ENCODE measurements at regions not wholly inside any gene's neighbourhood (a gene's known extent, or its start where the extent isn't known, plus 50 kb on each side); places are given as distances from the start of the nearest gene placed in this dataset.

- H3K4me3 ChIP-seq = no peak overlapping the region
- no peak for TF ChIP-seq CTCF (IDR thresholded peaks at IDR 0.05)
Observed at GRCh38 chr18:40678318-40678717, 1276.7 kb upstream of the PIK3C3 start.

GRCh38 chr18:40676668-40677067 is 1278.4 kb upstream of the PIK3C3 start:
- ATAC-seq (ENCODE audit: insufficient number of reproducible peaks, low FRiP score, low read depth) (no peak), DNase-seq (ENCODE audit: low spot score) (no peak)
- Histone ChIP-seq H3K4me3 (no peak overlapping the region), H3K4me1 (ENCODE audit: control insufficient read depth in 1 of 2, low read depth in 2 of 2) (no peaks in the 10 kb centered on the region), H3K27me3 (replicated peaks; ENCODE audit: insufficient read depth) (no peaks in the 10 kb centered on the region), H3K36me3 (no peaks in the 10 kb centered on the region), H3K9me3 (no peaks in the 10 kb centered on the region), H3K27ac (no peak overlapping the region)
- TF ChIP-seq CTCF (IDR thresholded peaks at IDR 0.05) = no peak

More at GRCh38 chr18:40678318-40678717, 1276.7 kb upstream of the PIK3C3 start:
- no peaks in the 10 kb centered on the region for H3K4me1 ChIP-seq (ENCODE audit: control insufficient read depth in 1 of 2, low read depth in 2 of 2)
- no peak for DNase-seq (ENCODE audit: low spot score)
- H3K27me3 ChIP-seq (replicated peaks; ENCODE audit: insufficient read depth) = no peaks in the 10 kb centered on the region
- H3K27ac ChIP-seq = no peak overlapping the region
- H3K9me3 ChIP-seq = no peaks in the 10 kb centered on the region
- no peaks in the 10 kb centered on the region for H3K36me3 ChIP-seq
- ATAC-seq (ENCODE audit: insufficient number of reproducible peaks, low FRiP score, low read depth) = no peak

GRCh38 chr18:40673150-40673549 is 1281.9 kb upstream of the PIK3C3 start:
- no peaks in the 10 kb centered on the region for H3K27me3 ChIP-seq (replicated peaks; ENCODE audit: insufficient read depth)
- H3K4me1 ChIP-seq (ENCODE audit: control insufficient read depth in 1 of 2, low read depth in 2 of 2) = no peaks in the 10 kb centered on the region
- H3K9me3 ChIP-seq = no peaks in the 10 kb centered on the region
- ATAC-seq (ENCODE audit: insufficient number of reproducible peaks, low FRiP score, low read depth) (no peak), DNase-seq (ENCODE audit: low spot score) (no peak)
- H3K4me3 ChIP-seq = no peak overlapping the region
- no peaks in the 10 kb centered on the region for H3K36me3 ChIP-seq
- TF ChIP-seq CTCF (IDR thresholded peaks at IDR 0.05) = no peak
- no peak overlapping the region for H3K27ac ChIP-seq

- no peak overlapping the region for H3K4me3 ChIP-seq
- no peaks in the 10 kb centered on the region for H3K9me3 ChIP-seq
- TF ChIP-seq CTCF (IDR thresholded peaks at IDR 0.05) = no peak
- no peak overlapping the region for H3K27ac ChIP-seq
- H3K4me1 ChIP-seq (ENCODE audit: control insufficient read depth in 1 of 2, low read depth in 2 of 2) = no peaks in the 10 kb centered on the region
- H3K36me3 ChIP-seq = no peaks in the 10 kb centered on the region
- no peaks in the 10 kb centered on the region for H3K27me3 ChIP-seq (replicated peaks; ENCODE audit: insufficient read depth)
- ATAC-seq (ENCODE audit: insufficient number of reproducible peaks, low FRiP score, low read depth) (no peak), DNase-seq (ENCODE audit: low spot score) (no peak)
Observed at GRCh38 chr18:40672590-40672989, 1282.4 kb upstream of the PIK3C3 start.

GRCh38 chr18:40670668-40671375 is 1284.2 kb upstream of the PIK3C3 start:
- H3K4me1 ChIP-seq (ENCODE audit: control insufficient read depth in 1 of 2, low read depth in 2 of 2) = no peaks in the 10 kb centered on the region
- H3K27ac ChIP-seq = no peak overlapping the region
- no peak for ATAC-seq (ENCODE audit: insufficient number of reproducible peaks, low FRiP score, low read depth)
- H3K36me3 ChIP-seq = no peaks in the 10 kb centered on the region
- no peak for TF ChIP-seq CTCF (IDR thresholded peaks at IDR 0.05)
- no peak overlapping the region for H3K4me3 ChIP-seq
- no peaks in the 10 kb centered on the region for H3K9me3 ChIP-seq
- no peaks in the 10 kb centered on the region for H3K27me3 ChIP-seq (replicated peaks; ENCODE audit: insufficient read depth)
- DNase-seq (ENCODE audit: low spot score) = no peak
